Endothelial cell of umbilical vein (primary cell): ENCODE measurements at regions not wholly inside any gene's neighbourhood (a gene's known extent, or its start where the extent isn't known, plus 50 kb on each side); places are given as distances from the start of the nearest gene placed in this dataset.

Source experiments
- BruUV-seq: library from RNA; stranded (reverse); fragments of 400-500 nt; replicated peaks from 2 replicates; lab custom pipeline; 2021; lab: Mats Ljungman, UMichigan
- CTCF ChIA-PET: fragments of 300-600, 350-600 bp; sonication (Branson Sonifier 250); formaldehyde crosslinking; loops from one replicate; lab custom pipeline; 2021; ENCODE audit warnings: antibody characterized with exemption, inconsistent platforms; lab: Charles Lee
- POLR2A ChIA-PET: fragments of 300-600, 350-600 bp; sonication (Branson Sonifier 250); formaldehyde crosslinking; loops from one replicate; lab custom pipeline; 2021; ENCODE audit warnings: antibody characterized with exemption, inconsistent platforms; lab: Charles Lee
- DNase-seq: peaks from one replicate; pipeline ENCODE4 v3.0.0-alpha.2; 2011; ENCODE audit warnings: low read depth, low spot score
- FAIRE-seq: peaks from 2 replicates; lab custom pipeline; 2011; peaks lifted over from hg19 to GRCh38; lab: Jason Lieb, UNC
- H2AFZ ChIP-seq: 2 replicates; pipeline ENCODE4 v1.6.0; 2012; ENCODE audit warnings: low read depth, low read length, control low read depth, inconsistent platforms
- H3K27ac ChIP-seq: 2 replicates; pipeline ENCODE4 v1.5.1; 2011; ENCODE audit warnings: low read depth, mild to moderate bottlenecking, control low read depth, low read length, moderate library complexity; ENCODE audit not compliant: insufficient read depth
- H3K27me3 ChIP-seq, 2 experiments: 2 replicates each; pipeline versions ENCODE4 v1.6.0 to v1.6.1; 2011; ENCODE audit warnings: low read length in 2 of 2, mixed read lengths in 1 of 2; ENCODE audit not compliant: control insufficient read depth in 2 of 2, insufficient read depth in 2 of 2
- H3K36me3 ChIP-seq, 2 experiments: 2 replicates in 1 of 2; 3 replicates in 1 of 2; pipeline ENCODE4 v1.5.1; 2011; ENCODE audit warnings: low read length in 2 of 2, mild to moderate bottlenecking in 1 of 2, moderate library complexity in 1 of 2; ENCODE audit not compliant: control insufficient read depth in 2 of 2, insufficient read depth in 2 of 2; ENCODE audit errors: extremely low read depth in 1 of 2
- H3K4me1 ChIP-seq: 3 replicates; pipeline ENCODE4 v1.5.1; 2011; ENCODE audit warnings: mild to moderate bottlenecking, low read length; ENCODE audit not compliant: control insufficient read depth, insufficient read depth; ENCODE audit errors: extremely low read depth
- H3K4me2 ChIP-seq: 2 replicates; pipeline ENCODE4 v1.6.1; 2011; ENCODE audit warnings: low read length, control low read depth, mixed read lengths; ENCODE audit not compliant: insufficient read depth
- H3K4me3 ChIP-seq, 3 experiments: fragments of 200-600 bp in 1 of 3; sonication (generic), shearing (Covaris generic) in 1 of 3; replicated peaks in 1 of 3; 2 replicates each; pipeline ENCODE4 v1.5.1; 2011 to 2016; ENCODE audit warnings: control low read depth in 3 of 3, low read length in 3 of 3, mild to moderate bottlenecking in 2 of 3, inconsistent platforms in 1 of 3, low read depth in 1 of 3, moderate library complexity in 1 of 3; ENCODE audit not compliant: insufficient read depth in 1 of 3
- H3K79me2 ChIP-seq: 2 replicates; pipeline ENCODE4 v1.6.0; 2012; ENCODE audit warnings: low read length, inconsistent platforms; ENCODE audit not compliant: control insufficient read depth, insufficient read depth
- H3K9ac ChIP-seq: replicated peaks from 2 replicates; pipeline ENCODE3; 2011; ENCODE audit warnings: low read length, control low read depth; ENCODE audit not compliant: insufficient read depth; ENCODE audit errors: extremely low read depth
- H3K9me1 ChIP-seq: replicated peaks from 3 replicates; pipeline ENCODE4 v1.6.0; 2011; ENCODE audit warnings: mild to moderate bottlenecking, low read length; ENCODE audit not compliant: control insufficient read depth, insufficient read depth; ENCODE audit errors: extremely low read depth
- H3K9me3 ChIP-seq: replicated peaks from 2 replicates; pipeline ENCODE4 v1.5.1; 2012; ENCODE audit warnings: low read length, inconsistent platforms; ENCODE audit not compliant: control insufficient read depth, insufficient read depth
- H4K20me1 ChIP-seq: replicated peaks from 2 replicates; pipeline ENCODE3; 2011; ENCODE audit warnings: mild to moderate bottlenecking, low read length; ENCODE audit not compliant: control insufficient read depth, insufficient read depth; ENCODE audit errors: extremely low read depth
- EZH2 ChIP-seq: IDR thresholded peaks from 2 replicates; pipeline ENCODE4 v1.6.1; 2012; ENCODE audit warnings: borderline replicate concordance, low read depth, mild to moderate bottlenecking, moderate library complexity, low read length, inconsistent platforms; ENCODE audit not compliant: severe bottlenecking
- FOS ChIP-seq: IDR thresholded peaks from 2 replicates; pipeline ENCODE4 v1.6.1; 2011; ENCODE audit warnings: mild to moderate bottlenecking, low read length, moderate library complexity, borderline replicate concordance; ENCODE audit not compliant: insufficient read depth
- GATA2 ChIP-seq: IDR thresholded peaks from 2 replicates; pipeline ENCODE4 v1.7.0; 2011; ENCODE audit warnings: low read depth, mild to moderate bottlenecking, moderate library complexity, mixed read lengths, low read length; ENCODE audit not compliant: insufficient read length, insufficient read depth
- JUN ChIP-seq: IDR thresholded peaks from 2 replicates; pipeline ENCODE4 v1.6.1; 2011; ENCODE audit warnings: borderline replicate concordance, low read depth; ENCODE audit not compliant: insufficient read length, insufficient read depth
- MYC ChIP-seq: IDR thresholded peaks from one replicate; pipeline ENCODE4 v1.6.1; 2011; ENCODE audit warnings: mild to moderate bottlenecking, low read depth, low read length
- POLR2A ChIP-seq: IDR thresholded peaks from 2 replicates; pipeline ENCODE4 v1.6.1; 2012; ENCODE audit warnings: low read depth, mild to moderate bottlenecking, control low read depth, low read length
- POLR2AphosphoS5 ChIP-seq: IDR thresholded peaks from 2 replicates; pipeline ENCODE4 v1.6.1; 2012; ENCODE audit warnings: low read depth, mild to moderate bottlenecking, control low read depth, low read length, moderate library complexity; ENCODE audit not compliant: insufficient read depth
- dilution Hi-C: fragments of 300-500 bp; cut with MboI; formaldehyde crosslinking; loops from one replicate; pipeline ENCODE4 v1.15.0; 2019; ENCODE audit warnings: low sequenced_read_pairs; ENCODE audit not compliant: extremely low pct_ligation_motif_present
- intact Hi-C: fragments of 100-400 bp; cut with micrococcal nuclease; formaldehyde crosslinking; loops from one replicate; pipeline ENCODE4 v1.10.0; 2022
- TF ChIP-seq, protein P1 (sequence below), 2 donors: IDR thresholded peaks; 1 replicate in 1 of 2; 2 replicates in 1 of 2; pipeline ENCODE4 v1.5.1; 2011; ENCODE audit warnings: low read length in 2 of 2, mild to moderate bottlenecking in 2 of 2, moderate library complexity in 2 of 2, control low read depth in 1 of 2, inconsistent platforms in 1 of 2, low read depth in 1 of 2; ENCODE audit not compliant: insufficient read depth in 1 of 2; ENCODE audit errors: extremely low read depth in 1 of 2

DNA sequence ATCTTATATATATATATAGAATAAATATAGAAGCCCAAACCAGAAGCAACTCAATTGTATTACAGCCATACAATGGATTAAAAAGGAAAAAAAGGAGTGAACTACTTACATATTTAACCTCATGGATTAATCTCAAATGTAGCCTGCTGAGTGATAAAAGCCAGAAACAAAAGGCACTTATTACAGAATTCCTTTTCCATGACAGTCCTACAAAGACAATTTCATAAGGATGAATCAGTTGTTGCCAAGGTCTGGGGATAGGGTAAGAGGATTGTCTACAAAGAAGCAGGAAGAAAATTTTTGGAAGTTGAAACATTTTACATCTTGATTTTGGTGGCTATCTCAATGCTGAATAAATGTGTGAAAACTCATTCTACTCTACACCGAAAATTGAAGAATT lies 103.9 kb upstream of the DCC start:
- TF ChIP-seq GATA2, result no peak
- no peak for TF ChIP-seq POLR2A
- TF ChIP-seq, protein P1, sequence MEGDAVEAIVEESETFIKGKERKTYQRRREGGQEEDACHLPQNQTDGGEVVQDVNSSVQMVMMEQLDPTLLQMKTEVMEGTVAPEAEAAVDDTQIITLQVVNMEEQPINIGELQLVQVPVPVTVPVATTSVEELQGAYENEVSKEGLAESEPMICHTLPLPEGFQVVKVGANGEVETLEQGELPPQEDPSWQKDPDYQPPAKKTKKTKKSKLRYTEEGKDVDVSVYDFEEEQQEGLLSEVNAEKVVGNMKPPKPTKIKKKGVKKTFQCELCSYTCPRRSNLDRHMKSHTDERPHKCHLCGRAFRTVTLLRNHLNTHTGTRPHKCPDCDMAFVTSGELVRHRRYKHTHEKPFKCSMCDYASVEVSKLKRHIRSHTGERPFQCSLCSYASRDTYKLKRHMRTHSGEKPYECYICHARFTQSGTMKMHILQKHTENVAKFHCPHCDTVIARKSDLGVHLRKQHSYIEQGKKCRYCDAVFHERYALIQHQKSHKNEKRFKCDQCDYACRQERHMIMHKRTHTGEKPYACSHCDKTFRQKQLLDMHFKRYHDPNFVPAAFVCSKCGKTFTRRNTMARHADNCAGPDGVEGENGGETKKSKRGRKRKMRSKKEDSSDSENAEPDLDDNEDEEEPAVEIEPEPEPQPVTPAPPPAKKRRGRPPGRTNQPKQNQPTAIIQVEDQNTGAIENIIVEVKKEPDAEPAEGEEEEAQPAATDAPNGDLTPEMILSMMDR (IDR thresholded peaks at IDR 0.05; ENCODE audit: extremely low read depth in 1 of 2, insufficient read depth in 1 of 2, low read depth in 1 of 2, low read length in 2 of 2), result no peak
- no peak for TF ChIP-seq MYC
- TF ChIP-seq EZH2, result no peak
- no peak for TF ChIP-seq POLR2AphosphoS5
- TF ChIP-seq FOS, result no peak
- no peak for TF ChIP-seq JUN
- H3K27ac ChIP-seq, result no peak overlapping the region
- POLR2A ChIA-PET, result no interaction called here

More for the DNA sequence above, 103.9 kb upstream of the DCC start:
- CTCF ChIA-PET, result no interaction called here
- Histone ChIP-seq H2AFZ (no peak overlapping the region), H3K9ac (no peak overlapping the region), H3K9me1 (no peaks in the 10 kb centered on the region), H3K4me3 (no peak overlapping the region), H3K9me3 (no peaks in the 10 kb centered on the region), H4K20me1 (no peaks in the 10 kb centered on the region), H3K4me1 (no peaks in the 10 kb centered on the region), H3K27me3 (no peaks in the 10 kb centered on the region), H3K36me3 (no peaks in the 10 kb centered on the region), H3K79me2 (no peaks in the 10 kb centered on the region), H3K4me2 (no peak overlapping the region)
- dilution Hi-C loops (no loop called here), intact Hi-C loops (no loop called here)
- DNase-seq (no peak), FAIRE-seq (no peak)
- BruUV-seq, result no TSS peak
